ENCODE measurements at regions not wholly inside any gene's neighbourhood (a gene's known extent, or its start where the extent isn't known, plus 50 kb on each side); places are given as distances from the start of the nearest gene placed in this dataset.

DNA sequence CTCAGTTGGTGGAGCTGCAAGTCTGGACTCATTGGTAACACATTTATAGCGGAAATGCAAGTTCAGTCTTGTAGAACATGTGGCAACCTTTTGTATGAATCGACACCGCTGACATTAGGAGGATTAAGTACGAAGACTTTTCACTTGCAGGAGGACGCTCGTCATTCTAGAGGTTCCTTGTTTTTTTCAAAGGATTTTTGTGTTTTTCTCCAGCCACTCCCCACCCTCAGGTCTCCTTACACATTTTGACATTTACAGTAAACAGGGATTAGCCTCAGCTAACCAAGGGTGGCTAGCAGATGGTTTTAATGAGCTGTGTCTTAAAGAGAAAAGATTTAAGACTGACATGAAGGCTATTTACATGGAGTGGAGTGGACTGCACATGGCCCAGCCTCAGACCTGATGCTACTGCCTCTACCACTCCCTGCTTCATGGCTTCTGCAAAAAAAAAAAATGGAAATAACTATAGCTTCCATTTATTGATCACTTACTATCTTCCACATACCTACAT lies 173.8 kb downstream of the TRIB2 start:
- TF ChIP-seq, protein P1, sequence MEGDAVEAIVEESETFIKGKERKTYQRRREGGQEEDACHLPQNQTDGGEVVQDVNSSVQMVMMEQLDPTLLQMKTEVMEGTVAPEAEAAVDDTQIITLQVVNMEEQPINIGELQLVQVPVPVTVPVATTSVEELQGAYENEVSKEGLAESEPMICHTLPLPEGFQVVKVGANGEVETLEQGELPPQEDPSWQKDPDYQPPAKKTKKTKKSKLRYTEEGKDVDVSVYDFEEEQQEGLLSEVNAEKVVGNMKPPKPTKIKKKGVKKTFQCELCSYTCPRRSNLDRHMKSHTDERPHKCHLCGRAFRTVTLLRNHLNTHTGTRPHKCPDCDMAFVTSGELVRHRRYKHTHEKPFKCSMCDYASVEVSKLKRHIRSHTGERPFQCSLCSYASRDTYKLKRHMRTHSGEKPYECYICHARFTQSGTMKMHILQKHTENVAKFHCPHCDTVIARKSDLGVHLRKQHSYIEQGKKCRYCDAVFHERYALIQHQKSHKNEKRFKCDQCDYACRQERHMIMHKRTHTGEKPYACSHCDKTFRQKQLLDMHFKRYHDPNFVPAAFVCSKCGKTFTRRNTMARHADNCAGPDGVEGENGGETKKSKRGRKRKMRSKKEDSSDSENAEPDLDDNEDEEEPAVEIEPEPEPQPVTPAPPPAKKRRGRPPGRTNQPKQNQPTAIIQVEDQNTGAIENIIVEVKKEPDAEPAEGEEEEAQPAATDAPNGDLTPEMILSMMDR (IDR thresholded peaks at IDR 0.05) = no peak
- no peak for TF ChIP-seq EP300 (IDR thresholded peaks at IDR 0.05)

Data from suprapubic skin (tissue), 3 donors.